Gastroesophageal sphincter (tissue), 3 donors: ENCODE measurements at regions not wholly inside any gene's neighbourhood (a gene's known extent, or its start where the extent isn't known, plus 50 kb on each side); places are given as distances from the start of the nearest gene placed in this dataset.

ENCODE experiments used
- CTCF ChIP-seq, 4 experiments: fragments of 200-600 bp in 2 of 4; fragments of 450-650 bp in 2 of 4; sonication (generic) in 1 of 4; IDR thresholded peaks; one replicate each; pipeline ENCODE4 v1.5.1; 2017 to 2019; ENCODE audit warnings: antibody characterized with exemption in 4 of 4, mild to moderate bottlenecking in 2 of 4, moderate library complexity in 2 of 4
- POLR2A ChIP-seq, 2 donors: fragments of 450-650 bp; IDR thresholded peaks; one replicate each; pipeline ENCODE4 v1.6.1; 2017; ENCODE audit warnings: antibody characterized with exemption in 2 of 2, mild to moderate bottlenecking in 2 of 2, moderate library complexity in 1 of 2

GRCh38 chr10:112030431-112030830 is 153.1 kb downstream of the GPAM start:
- no peak for TF ChIP-seq CTCF (IDR thresholded peaks at IDR 0.05)
- TF ChIP-seq POLR2A (IDR thresholded peaks at IDR 0.05) = no peak
